Activated naive CD4-positive, alpha-beta T cell treated with anti-CD3 and anti-CD28 coated beads, Interleukin-2, amount 50 U/mL, for 72 hours (primary cell): ENCODE measurements at regions not wholly inside any gene's neighbourhood (a gene's known extent, or its start where the extent isn't known, plus 50 kb on each side); places are given as distances from the start of the nearest gene placed in this dataset.

Experiments
- ATAC-seq, 2 donors: fragments of 150-1000 bp; cut with Tn5 transposase; 2 replicates each; pipeline ENCODE4 v1.10.0; 2021; ENCODE audit warnings: mild to moderate bottlenecking in 2 of 2, moderate library complexity in 2 of 2
- DNase-seq, 2 donors: peaks; one replicate each; pipeline ENCODE4 v3.0.0; 2021 to 2022; ENCODE audit warnings: low spot score in 2 of 2
- H3K27ac Mint-ChIP-seq, 2 donors: one replicate each; pipeline ENCODE4 v1.8.0; 2022; ENCODE audit warnings: mild to moderate bottlenecking in 2 of 2, mixed read lengths in 2 of 2
- H3K36me3 Mint-ChIP-seq, 2 donors: one replicate each; pipeline ENCODE4 v1.8.0; 2022; ENCODE audit warnings: mixed read lengths in 2 of 2
- H3K9me3 Mint-ChIP-seq, 2 donors: one replicate each; pipeline ENCODE4 v1.8.0; 2022; ENCODE audit warnings: mixed read lengths in 2 of 2

DNA sequence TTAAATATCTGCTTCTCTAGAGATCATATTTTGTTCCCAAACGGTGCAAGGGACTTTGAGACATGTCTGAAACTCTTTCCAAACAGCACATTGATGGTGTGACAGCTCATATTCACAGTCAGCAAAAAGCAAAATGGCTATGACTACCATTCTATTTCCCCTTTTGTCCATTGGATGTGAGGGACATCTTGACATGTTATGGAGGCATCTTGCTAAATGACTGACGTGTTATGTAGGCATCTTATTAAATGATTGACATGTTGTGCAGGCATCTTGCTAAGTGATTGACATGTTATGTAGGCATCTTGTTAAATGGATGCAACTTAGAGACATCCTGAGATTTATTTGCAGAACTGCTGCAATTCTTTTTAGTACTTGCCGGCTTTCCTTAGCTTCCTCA, 255.8 kb downstream of the DLL1 start:
- Mint-ChIP-seq H3K27ac (no peak overlapping the region), H3K36me3 (peaks cover 6 to 26% of the 10 kb centered on the region in 2 donors), H3K9me3 (peaks cover 0 to 6% of the 10 kb centered on the region in 2 donors)
- ATAC-seq (no peak), DNase-seq (no peak)

GRCh38 chr6:170034294-170034693, 256.6 kb downstream of the DLL1 start:
- H3K9me3 Mint-ChIP-seq = peaks cover 0 to 6% of the 10 kb centered on the region in 2 donors
- H3K27ac Mint-ChIP-seq = no peak overlapping the region
- ATAC-seq = no peak
- DNase-seq = no peak
- peaks cover 6 to 26% of the 10 kb centered on the region in 2 donors for H3K36me3 Mint-ChIP-seq

- Mint-ChIP-seq H3K27ac (no peak overlapping the region), H3K9me3 (peaks cover 0 to 6% of the 10 kb centered on the region in 2 donors), H3K36me3 (peaks cover 6 to 26% of the 10 kb centered on the region in 2 donors)
- DNase-seq = peak in 1 of 2 donors; percentile 30
- no peak for ATAC-seq
Measured at GRCh38 chr6:170033666-170034065, 257.2 kb downstream of the DLL1 start.

- ATAC-seq = no peak
- Mint-ChIP-seq H3K36me3 (peaks cover 6 to 26% of the 10 kb centered on the region in 2 donors), H3K27ac (no peak overlapping the region), H3K9me3 (peaks cover 0 to 6% of the 10 kb centered on the region in 2 donors)
- DNase-seq = no peak
Measured at GRCh38 chr6:170032706-170033309, 258.1 kb downstream of the DLL1 start.

DNA sequence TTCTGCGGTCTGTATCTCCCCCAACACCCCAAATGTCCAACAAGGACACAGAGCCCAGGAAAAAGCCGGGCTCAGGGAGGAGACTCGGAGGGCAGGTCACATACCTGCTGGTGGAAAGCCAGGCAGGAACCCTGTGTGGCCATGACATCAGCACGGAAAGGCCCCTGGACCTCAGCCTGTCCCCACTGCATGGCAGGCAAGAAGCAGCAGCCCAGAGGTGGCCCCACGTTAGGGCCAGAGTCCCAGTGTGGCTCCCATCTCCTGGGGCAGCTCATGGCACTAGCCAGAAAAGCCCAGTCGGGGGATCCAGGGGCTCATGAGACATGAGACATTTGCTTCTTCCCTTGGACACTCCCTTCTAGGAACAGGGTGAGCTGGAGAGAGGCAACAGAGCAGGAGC, 258.7 kb downstream of the DLL1 start:
- Mint-ChIP-seq H3K27ac (no peak overlapping the region), H3K36me3 (peaks cover 6 to 26% of the 10 kb centered on the region in 2 donors), H3K9me3 (peaks cover 0 to 6% of the 10 kb centered on the region in 2 donors)
- peak in 1 of 2 donors; percentile 34 for DNase-seq
- ATAC-seq = no peak

GRCh38 chr6:170031684-170032121, 259.2 kb downstream of the DLL1 start:
- H3K36me3 Mint-ChIP-seq = peaks cover 6 to 23% of the 10 kb centered on the region in 2 donors
- H3K27ac Mint-ChIP-seq = peak overlapping the region in 1 of 2 donors; percentile 47
- peak in 1 of 2 donors; percentile 43 for DNase-seq
- no peak for ATAC-seq
- H3K9me3 Mint-ChIP-seq = peaks cover 0 to 6% of the 10 kb centered on the region in 2 donors

GRCh38 chr6:170030821-170031471, 259.9 kb downstream of the DLL1 start:
- no peak for ATAC-seq
- H3K36me3 Mint-ChIP-seq = peaks cover 6 to 16% of the 10 kb centered on the region in 2 donors
- H3K27ac Mint-ChIP-seq = peak overlapping the region in 1 of 2 donors; percentile 47
- DNase-seq = peak in 1 of 2 donors; percentile 47
- peaks cover 0 to 6% of the 10 kb centered on the region in 2 donors for H3K9me3 Mint-ChIP-seq

GRCh38 chr6:170030284-170030815, 260.5 kb downstream of the DLL1 start:
- peak in 1 of 2 donors; percentile 41 for DNase-seq
- no peak for ATAC-seq

GRCh38 chr6:170029416-170030283, 261.2 kb downstream of the DLL1 start:
- H3K9me3 Mint-ChIP-seq = peaks cover 0 to 6% of the 10 kb centered on the region in 2 donors
- ATAC-seq = no peak
- H3K36me3 Mint-ChIP-seq = peaks cover 6 to 12% of the 10 kb centered on the region in 2 donors
- DNase-seq = peak in 1 of 2 donors; percentile 39
- peak overlapping the region in 1 of 2 donors; percentile 9 for H3K27ac Mint-ChIP-seq

More at GRCh38 chr6:170030284-170030815, 260.5 kb downstream of the DLL1 start:
- peaks cover 0 to 6% of the 10 kb centered on the region in 2 donors for H3K9me3 Mint-ChIP-seq
- H3K27ac Mint-ChIP-seq = peak overlapping the region in 1 of 2 donors; percentile 9
- H3K36me3 Mint-ChIP-seq = peaks cover 6 to 12% of the 10 kb centered on the region in 2 donors

GRCh38 chr6:170028629-170029345, 262.1 kb downstream of the DLL1 start:
- peak in 1 of 2 donors; percentile 47 for DNase-seq
- Mint-ChIP-seq H3K27ac (peak overlapping the region in 1 of 2 donors; percentile 40), H3K9me3 (peaks cover 0 to 6% of the 10 kb centered on the region in 2 donors), H3K36me3 (peaks cover 6 to 7% of the 10 kb centered on the region in 2 donors)
- no peak for ATAC-seq

GRCh38 chr6:170027647-170028043, 263.2 kb downstream of the DLL1 start:
- Mint-ChIP-seq H3K9me3 (no peaks in the 10 kb centered on the region), H3K36me3 (no peaks in the 10 kb centered on the region), H3K27ac (peak overlapping the region in 1 of 2 donors; percentile 40)
- ATAC-seq (no peak), DNase-seq (no peak)

DNA sequence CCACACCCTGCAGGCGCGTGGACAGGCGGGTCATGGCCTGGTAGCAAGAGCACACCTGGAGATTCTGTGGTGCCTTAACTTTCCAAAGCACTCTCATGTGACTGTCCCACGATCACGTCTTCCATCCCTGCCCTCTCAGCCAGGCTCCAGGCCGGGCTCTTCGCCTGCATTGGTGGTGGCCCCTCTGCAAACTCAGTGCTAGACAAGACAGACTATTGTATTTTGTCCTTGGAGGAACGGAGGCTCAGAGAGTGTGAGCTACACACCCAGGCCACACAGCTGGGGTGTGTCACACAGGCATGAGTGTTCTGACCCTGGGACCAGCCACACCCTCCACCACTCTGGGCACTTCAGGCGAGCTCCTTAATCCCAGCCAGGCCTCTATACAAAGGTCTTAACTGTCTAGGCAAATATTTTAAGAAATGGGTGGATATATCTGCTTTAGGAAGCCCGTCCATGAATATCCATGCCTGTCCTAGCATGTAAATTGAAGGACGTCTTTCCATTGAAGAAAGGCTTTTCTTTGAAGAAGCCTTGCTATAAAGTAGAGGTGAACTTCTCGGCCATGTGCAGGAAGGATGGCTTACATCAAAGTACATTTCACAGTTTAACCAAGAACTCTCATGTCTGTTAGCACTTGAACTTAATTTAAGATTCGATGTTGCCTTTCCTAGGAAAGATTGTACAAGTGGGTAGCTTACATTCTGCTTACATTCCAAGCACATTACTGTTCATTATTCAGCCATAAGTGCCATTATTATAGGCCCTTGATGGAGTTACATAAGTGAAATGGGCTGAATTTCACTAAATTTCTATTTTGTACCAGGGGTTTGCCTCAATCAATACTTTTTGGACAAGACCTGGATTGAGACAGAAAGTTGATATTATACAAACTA, 263.9 kb downstream of the DLL1 start:
- Mint-ChIP-seq H3K27ac (no peak overlapping the region), H3K36me3 (no peaks in the 10 kb centered on the region), H3K9me3 (no peaks in the 10 kb centered on the region)
- DNase-seq (peak in 1 of 2 donors; percentile 37), ATAC-seq (no peak)

DNA sequence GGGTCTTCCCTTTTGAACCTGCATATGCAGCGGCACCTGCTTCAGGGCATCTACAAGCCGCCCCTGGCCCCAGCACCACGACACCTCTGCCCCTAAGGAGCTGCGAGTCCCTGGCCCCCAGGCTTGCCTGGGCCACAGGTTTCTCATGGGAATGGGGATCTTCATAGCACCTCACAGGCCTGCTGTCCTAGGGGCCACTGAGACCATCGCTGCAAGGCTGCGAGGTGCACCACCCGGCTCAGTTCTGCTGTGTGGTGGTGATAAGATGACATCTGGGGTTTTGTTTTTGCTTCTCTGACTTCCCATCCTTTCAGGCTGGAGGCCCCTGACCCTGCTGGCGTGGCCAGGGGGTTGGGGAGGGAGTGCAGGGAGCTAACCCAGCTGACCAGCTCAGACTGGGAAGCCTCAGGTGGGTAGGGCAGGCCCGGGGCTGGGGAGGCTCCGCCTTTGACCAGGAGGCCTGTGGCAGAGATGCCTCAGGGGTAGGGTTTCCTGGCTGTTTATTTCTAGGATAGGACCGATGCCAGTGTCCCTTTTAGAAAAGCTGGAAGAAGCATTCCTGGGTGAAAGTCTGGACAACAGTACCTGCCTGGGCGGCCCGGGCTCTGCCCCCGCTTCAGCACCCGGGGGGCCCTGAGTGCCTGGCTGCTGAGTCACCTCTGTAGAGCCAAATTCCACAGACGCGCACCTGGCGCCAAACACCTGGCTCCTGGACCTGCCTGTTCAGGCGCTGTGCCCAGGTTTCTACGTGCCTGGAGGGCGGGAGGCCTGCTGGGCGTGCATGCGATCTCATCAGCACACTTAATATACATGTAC, 264.7 kb downstream of the DLL1 start:
- DNase-seq = peak in 1 of 2 donors; percentile 30
- Mint-ChIP-seq H3K36me3 (no peaks in the 10 kb centered on the region), H3K9me3 (no peaks in the 10 kb centered on the region), H3K27ac (no peak overlapping the region)
- no peak for ATAC-seq

DNA sequence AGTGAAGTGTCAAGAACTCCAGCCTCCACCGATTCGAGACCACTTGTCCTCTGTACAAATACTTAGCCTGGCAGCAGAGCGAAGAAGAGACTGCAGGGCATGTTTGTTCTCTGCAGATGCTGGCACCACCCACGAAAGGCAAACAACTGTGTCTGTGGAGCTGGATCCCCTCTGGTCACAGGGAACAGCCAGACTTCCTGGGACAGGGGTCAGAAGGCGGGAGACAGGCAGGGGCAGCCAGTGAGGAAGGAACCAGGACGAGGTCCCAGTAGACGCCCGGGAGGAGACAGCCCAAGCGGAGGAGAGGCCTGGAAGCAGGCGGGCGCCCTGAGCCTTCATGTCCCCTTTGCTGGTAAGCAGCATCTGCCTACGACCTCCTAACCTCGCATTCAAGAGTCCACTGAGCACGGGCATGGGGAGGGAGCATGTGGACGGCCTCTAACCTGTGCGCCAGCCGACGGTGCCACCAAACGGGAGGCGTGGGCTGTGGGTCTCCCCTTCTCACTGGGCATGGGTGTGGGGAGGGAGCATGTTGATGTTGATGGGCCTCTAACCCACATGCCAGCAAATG, 265.5 kb downstream of the DLL1 start:
- H3K36me3 Mint-ChIP-seq = no peaks in the 10 kb centered on the region
- no peaks in the 10 kb centered on the region for H3K9me3 Mint-ChIP-seq
- DNase-seq = peak in 1 of 2 donors; percentile 35
- ATAC-seq = no peak
- no peak overlapping the region for H3K27ac Mint-ChIP-seq
